Keratinocyte (primary cell): ENCODE measurements at regions not wholly inside any gene's neighbourhood (a gene's known extent, or its start where the extent isn't known, plus 50 kb on each side); places are given as distances from the start of the nearest gene placed in this dataset.

ENCODE experiments used
- DNase-seq: peaks from one replicate; pipeline ENCODE4 v3.0.0-alpha.2; 2011; ENCODE audit warnings: low read depth, missing footprints, low spot score
- FAIRE-seq: peaks from 2 replicates; lab custom pipeline; 2011; peaks lifted over from hg19 to GRCh38; lab: Jason Lieb, UNC
- H2AFZ ChIP-seq: 2 replicates; pipeline ENCODE4 v1.6.0; 2012; ENCODE audit warnings: low read length, control low read depth, inconsistent platforms; ENCODE audit not compliant: control insufficient read depth
- H3K27ac ChIP-seq: 2 replicates; pipeline ENCODE4 v1.5.1; 2011; ENCODE audit warnings: low read length; ENCODE audit not compliant: control insufficient read depth, insufficient read depth
- H3K27me3 ChIP-seq: 3 replicates; pipeline ENCODE4 v1.6.0; 2011; ENCODE audit warnings: low read length; ENCODE audit not compliant: control insufficient read depth, insufficient read depth; ENCODE audit errors: extremely low read depth
- H3K36me3 ChIP-seq, 2 experiments: 2 replicates in 1 of 2; 3 replicates in 1 of 2; pipeline ENCODE4 v1.5.1; 2011; ENCODE audit warnings: low read length in 2 of 2, mild to moderate bottlenecking in 1 of 2; ENCODE audit not compliant: control insufficient read depth in 2 of 2, insufficient read depth in 2 of 2; ENCODE audit errors: extremely low read depth in 1 of 2
- H3K4me1 ChIP-seq: 3 replicates; pipeline ENCODE4 v1.5.1; 2011; ENCODE audit warnings: low read length; ENCODE audit not compliant: control insufficient read depth, insufficient read depth; ENCODE audit errors: extremely low read depth
- H3K4me2 ChIP-seq: 3 replicates; pipeline ENCODE4 v1.6.0; 2011; ENCODE audit warnings: low read depth, low read length; ENCODE audit not compliant: control insufficient read depth, insufficient read depth; ENCODE audit errors: extremely low read depth
- H3K4me3 ChIP-seq, 3 experiments: fragments of 200-600 bp in 1 of 3; sonication (generic) in 1 of 3; 2 replicates in 2 of 3; 3 replicates in 1 of 3; pipeline ENCODE4 v1.5.1; 2011 to 2016; ENCODE audit warnings: low read length in 3 of 3, mild to moderate bottlenecking in 3 of 3, control low read depth in 2 of 3, inconsistent platforms in 1 of 3, low read depth in 1 of 3, mixed read lengths in 1 of 3, mixed run types in 1 of 3, moderate library complexity in 1 of 3; ENCODE audit not compliant: control insufficient read depth in 2 of 3, insufficient read depth in 2 of 3; ENCODE audit errors: extremely low read depth in 1 of 3
- H3K79me2 ChIP-seq: 2 replicates; pipeline ENCODE4 v1.6.0; 2012; ENCODE audit warnings: low read length; ENCODE audit not compliant: control insufficient read depth, insufficient read depth
- H3K9ac ChIP-seq: 3 replicates; pipeline ENCODE4 v1.6.0; 2011; ENCODE audit warnings: low read length; ENCODE audit not compliant: control insufficient read depth, insufficient read depth; ENCODE audit errors: extremely low read depth
- H3K9me1 ChIP-seq: 3 replicates; pipeline ENCODE4 v1.6.0; 2011; ENCODE audit warnings: low read length; ENCODE audit not compliant: control insufficient read depth, insufficient read depth; ENCODE audit errors: extremely low read depth
- H3K9me3 ChIP-seq: 2 replicates; pipeline ENCODE4 v1.5.1; 2012; ENCODE audit warnings: low read depth, low read length; ENCODE audit not compliant: control insufficient read depth
- H4K20me1 ChIP-seq: 3 replicates; pipeline ENCODE4 v1.6.0; 2011; ENCODE audit warnings: low read length; ENCODE audit not compliant: control insufficient read depth, insufficient read depth; ENCODE audit errors: extremely low read depth
- EZH2 ChIP-seq: IDR thresholded peaks from one replicate; pipeline ENCODE4 v1.6.1; 2012; ENCODE audit warnings: inconsistent platforms, mild to moderate bottlenecking, low read length, moderate library complexity
- dilution Hi-C: fragments of 300-500 bp; cut with MboI; formaldehyde crosslinking; loops from one replicate; pipeline ENCODE4 v1.7.0; 2020; ENCODE audit warnings: low sequenced_read_pairs; ENCODE audit not compliant: extremely low pct_ligation_motif_present
- TF ChIP-seq, protein P1 (sequence below), 3 experiments: IDR thresholded peaks in 1 of 3; conservative IDR thresholded peaks in 1 of 3; optimal IDR thresholded peaks in 1 of 3; 2 replicates in 2 of 3; 3 replicates in 1 of 3; pipeline versions ENCODE3 to v1.5.1; 2011; ENCODE audit warnings: low read length in 3 of 3, mild to moderate bottlenecking in 3 of 3, moderate library complexity in 2 of 3, control low read depth in 1 of 3, inconsistent platforms in 1 of 3; ENCODE audit not compliant: insufficient read depth in 2 of 3; ENCODE audit errors: extremely low read depth in 1 of 3

DNA sequence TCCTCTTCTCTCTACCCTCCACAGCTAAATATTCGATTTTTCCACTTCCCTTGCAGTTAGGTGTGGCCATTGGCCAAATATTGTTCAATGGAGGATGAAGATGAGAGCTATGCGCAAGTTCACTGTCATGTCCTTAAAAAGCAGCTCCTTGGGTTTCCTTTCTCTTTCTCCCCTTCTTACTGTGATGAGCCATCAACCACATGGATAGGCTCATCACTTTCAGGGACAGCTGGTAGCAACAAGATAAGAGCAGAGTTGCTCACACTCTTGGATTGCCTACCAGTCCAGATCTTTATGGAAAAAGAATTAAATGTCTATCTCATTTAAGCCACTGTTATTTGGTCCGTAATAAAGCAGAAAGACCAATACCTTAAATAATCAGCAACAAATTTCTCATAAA, 377.0 kb downstream of the DDX10 start:
- FAIRE-seq = no peak
- no peaks in the 10 kb centered on the region for H3K9me3 ChIP-seq
- H4K20me1 ChIP-seq = no peaks in the 10 kb centered on the region
- H3K4me1 ChIP-seq = peaks cover 22% of the 10 kb centered on the region
- no peak overlapping the region for H3K27ac ChIP-seq
- dilution Hi-C loops = no loop called here
- no peaks in the 10 kb centered on the region for H3K79me2 ChIP-seq
- no peak overlapping the region for H3K9ac ChIP-seq
- no peaks in the 10 kb centered on the region for H3K36me3 ChIP-seq
- no peak overlapping the region for H2AFZ ChIP-seq
- no peaks in the 10 kb centered on the region for H3K27me3 ChIP-seq
- H3K9me1 ChIP-seq = no peaks in the 10 kb centered on the region
- no peak overlapping the region for H3K4me3 ChIP-seq
- no peak overlapping the region for H3K4me2 ChIP-seq
- no peak for DNase-seq
- TF ChIP-seq, protein P1, sequence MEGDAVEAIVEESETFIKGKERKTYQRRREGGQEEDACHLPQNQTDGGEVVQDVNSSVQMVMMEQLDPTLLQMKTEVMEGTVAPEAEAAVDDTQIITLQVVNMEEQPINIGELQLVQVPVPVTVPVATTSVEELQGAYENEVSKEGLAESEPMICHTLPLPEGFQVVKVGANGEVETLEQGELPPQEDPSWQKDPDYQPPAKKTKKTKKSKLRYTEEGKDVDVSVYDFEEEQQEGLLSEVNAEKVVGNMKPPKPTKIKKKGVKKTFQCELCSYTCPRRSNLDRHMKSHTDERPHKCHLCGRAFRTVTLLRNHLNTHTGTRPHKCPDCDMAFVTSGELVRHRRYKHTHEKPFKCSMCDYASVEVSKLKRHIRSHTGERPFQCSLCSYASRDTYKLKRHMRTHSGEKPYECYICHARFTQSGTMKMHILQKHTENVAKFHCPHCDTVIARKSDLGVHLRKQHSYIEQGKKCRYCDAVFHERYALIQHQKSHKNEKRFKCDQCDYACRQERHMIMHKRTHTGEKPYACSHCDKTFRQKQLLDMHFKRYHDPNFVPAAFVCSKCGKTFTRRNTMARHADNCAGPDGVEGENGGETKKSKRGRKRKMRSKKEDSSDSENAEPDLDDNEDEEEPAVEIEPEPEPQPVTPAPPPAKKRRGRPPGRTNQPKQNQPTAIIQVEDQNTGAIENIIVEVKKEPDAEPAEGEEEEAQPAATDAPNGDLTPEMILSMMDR (optimal IDR thresholded peaks at IDR 0.05 in 1 of 3, IDR thresholded peaks at IDR 0.05 in 1 of 3, conservative IDR thresholded peaks at IDR 0.05 in 1 of 3; ENCODE audit: extremely low read depth in 1 of 3, insufficient read depth in 2 of 3, low read length in 3 of 3) = no peak
- no peak for TF ChIP-seq EZH2

DNA sequence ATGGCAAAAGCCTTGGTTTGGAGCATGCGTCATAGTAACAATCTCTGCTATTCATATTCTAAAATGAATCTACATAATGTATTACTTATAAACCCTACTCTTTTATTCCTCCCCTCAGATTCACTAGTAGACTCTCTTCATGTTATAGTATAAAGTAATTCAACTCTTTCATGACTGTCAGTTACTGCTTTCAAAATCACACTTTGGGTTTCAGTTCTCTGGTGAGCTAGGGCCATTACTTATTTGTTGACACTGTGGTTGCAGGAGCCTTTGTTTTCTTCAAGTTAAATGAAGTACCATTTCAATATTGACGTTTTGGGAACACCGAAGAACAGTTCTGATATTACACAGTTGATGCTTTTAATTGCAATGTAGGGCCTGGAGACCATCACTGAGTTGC, 378.4 kb downstream of the DDX10 start:
- dilution Hi-C loops = no loop called here
- DNase-seq (no peak), FAIRE-seq (no peak)
- no peak for TF ChIP-seq EZH2
- TF ChIP-seq, protein P1 (optimal IDR thresholded peaks at IDR 0.05 in 1 of 3, IDR thresholded peaks at IDR 0.05 in 1 of 3, conservative IDR thresholded peaks at IDR 0.05 in 1 of 3; ENCODE audit: extremely low read depth in 1 of 3, insufficient read depth in 2 of 3, low read length in 3 of 3) = no peak
- H3K4me1 ChIP-seq = peaks cover 14% of the 10 kb centered on the region
- no peak overlapping the region for H3K4me2 ChIP-seq
- no peak overlapping the region for H3K27ac ChIP-seq
- H4K20me1 ChIP-seq = no peaks in the 10 kb centered on the region
- H3K9me1 ChIP-seq = no peaks in the 10 kb centered on the region
- H3K4me3 ChIP-seq = no peak overlapping the region
- H2AFZ ChIP-seq = no peak overlapping the region
- H3K36me3 ChIP-seq = no peaks in the 10 kb centered on the region
- no peaks in the 10 kb centered on the region for H3K79me2 ChIP-seq
- H3K9me3 ChIP-seq = no peaks in the 10 kb centered on the region
- H3K27me3 ChIP-seq = no peaks in the 10 kb centered on the region
- no peak overlapping the region for H3K9ac ChIP-seq
